KBM-7 (cell line): ENCODE measurements at regions not wholly inside any gene's neighbourhood (a gene's known extent, or its start where the extent isn't known, plus 50 kb on each side); places are given as distances from the start of the nearest gene placed in this dataset.

Experiments
- DNase-seq: peaks from one replicate; pipeline ENCODE4 v3.0.0-alpha.2; 2015
- in situ Hi-C: fragments of 300-500 bp; cut with MboI; formaldehyde crosslinking; loops from 2 replicates; pipeline ENCODE4 v1.14.3; 2020; ENCODE audit warnings: low sequenced_read_pairs, low pct_unique_long_range_greater_than_20kb, mixed read lengths

DNA sequence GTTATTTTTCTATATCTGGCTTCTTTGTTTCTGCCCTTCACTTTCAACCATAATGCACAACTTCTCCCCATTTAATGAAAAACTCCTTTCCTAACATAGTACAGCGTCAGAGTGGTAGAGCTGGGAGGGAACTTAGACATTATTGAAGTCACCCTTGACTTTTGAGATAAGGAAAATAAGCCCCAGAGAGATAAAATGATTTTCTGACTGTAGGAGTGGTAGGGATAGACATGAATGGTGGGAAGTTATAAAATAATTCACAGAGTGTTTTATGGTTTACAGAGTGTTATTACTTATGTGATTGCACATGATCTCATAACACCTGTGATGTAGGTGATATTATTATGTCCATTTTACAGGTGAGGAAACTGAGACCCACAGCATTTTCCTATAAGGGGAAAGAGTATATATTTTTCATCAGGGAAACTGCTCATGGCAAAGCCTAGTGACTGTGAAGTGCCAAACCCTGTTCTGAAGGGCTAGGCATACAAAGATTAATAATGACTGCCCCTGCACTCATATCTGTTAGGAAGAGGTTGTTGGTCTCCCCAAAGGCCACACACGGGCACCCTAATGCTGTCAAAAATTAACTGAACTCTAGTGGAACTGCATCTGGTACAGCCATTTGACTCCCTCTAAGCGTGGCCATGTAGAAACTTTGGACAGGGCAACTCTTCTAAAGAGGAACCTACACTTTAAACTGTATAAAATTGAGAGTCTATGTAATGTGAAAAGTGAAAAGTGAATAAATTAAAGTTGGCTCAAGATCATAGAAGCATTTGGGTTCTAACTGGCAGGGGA is 61.1 kb upstream of the PICALM start:
- no peak for DNase-seq
- in situ Hi-C loops, result no loop called here

DNA sequence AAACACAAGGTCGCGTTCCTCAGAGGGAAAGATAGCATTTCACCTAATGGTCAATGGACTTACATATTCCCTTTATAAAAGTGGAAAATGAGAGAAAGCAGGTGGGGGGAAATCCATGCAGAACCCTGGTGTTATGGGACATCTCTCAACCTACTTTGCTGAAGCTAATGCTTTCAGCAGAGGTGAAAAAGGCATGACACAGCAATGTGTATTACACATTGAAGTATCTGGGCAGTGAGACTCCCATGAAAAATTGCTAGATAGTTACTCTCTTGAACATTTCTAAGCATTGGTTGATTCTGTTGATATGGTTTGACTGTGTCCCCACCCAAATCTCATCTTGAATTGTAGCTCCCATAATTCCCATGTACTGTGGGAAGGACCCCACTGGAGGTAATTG is 60.0 kb upstream of the PICALM start:
- in situ Hi-C loops, result no loop called here
- DNase-seq, result no peak

DNA sequence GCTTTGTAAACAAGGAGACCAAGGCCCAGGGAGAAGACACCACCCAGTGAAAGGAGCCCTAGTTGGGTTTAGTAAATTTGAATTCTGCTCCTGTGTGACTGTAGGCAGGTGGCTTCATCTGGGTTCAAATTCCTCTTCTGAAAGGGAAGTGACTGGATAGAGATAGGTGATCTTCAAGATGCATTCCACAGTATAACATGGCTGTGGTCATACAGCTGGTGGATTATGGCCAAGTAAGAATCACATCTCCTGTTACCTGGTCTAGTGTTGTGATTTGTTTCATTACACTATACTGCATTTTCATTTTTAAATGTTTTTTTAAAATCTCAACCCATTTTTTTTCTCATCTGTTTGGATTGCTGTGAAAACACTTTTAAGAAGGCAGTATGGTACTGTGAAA is 58.0 kb upstream of the PICALM start:
- DNase-seq, result no peak

DNA sequence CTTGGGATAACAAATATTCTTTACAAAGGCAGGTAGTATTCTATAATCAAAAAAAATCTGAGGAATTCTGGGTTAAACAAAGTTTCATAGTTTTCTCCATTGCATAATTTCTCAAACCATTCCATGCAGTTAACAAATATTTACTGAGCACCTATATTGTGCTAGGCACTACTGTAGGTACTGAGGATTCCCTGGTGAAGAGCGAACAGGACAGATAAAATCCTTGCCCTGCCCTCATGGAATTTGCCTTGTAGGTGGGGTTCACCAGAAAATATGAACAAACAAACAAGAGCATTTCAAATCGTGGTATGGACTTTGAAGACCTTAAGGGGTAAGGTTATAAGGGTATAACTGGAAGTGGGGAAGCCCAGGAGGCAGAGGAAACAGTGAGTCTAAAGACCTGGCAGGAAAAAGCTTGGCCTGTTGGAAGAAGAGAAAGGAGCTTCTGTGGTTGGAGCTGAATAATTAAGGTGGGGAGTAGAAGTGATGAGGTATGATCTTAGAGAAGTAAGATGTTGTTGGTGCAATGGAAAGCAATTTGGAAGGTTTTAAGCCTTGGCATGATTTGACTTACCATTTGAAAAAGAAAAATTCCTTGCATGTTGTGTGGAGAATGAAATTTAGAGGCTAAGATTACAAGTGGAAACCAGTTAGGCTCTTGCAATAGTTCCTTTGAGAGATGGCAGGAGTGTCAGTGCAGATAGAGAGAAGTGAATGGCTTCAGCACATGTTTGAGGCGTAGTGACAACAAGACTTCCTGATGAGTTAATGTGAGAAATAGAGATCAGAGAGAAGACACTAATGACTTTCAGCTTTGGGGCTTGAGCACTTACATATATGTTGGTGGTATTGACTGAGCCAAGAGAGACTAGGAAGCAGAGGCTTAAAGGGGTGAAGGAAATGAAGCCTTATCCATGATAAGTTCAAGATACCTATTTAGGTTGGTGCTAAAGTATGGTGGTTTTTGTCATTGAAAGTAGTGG is 55.7 kb upstream of the PICALM start:
- in situ Hi-C loops, result no loop called here
- DNase-seq, result no peak

More for the DNA sequence above, 58.0 kb upstream of the PICALM start:
- in situ Hi-C loops, result no loop called here

DNA sequence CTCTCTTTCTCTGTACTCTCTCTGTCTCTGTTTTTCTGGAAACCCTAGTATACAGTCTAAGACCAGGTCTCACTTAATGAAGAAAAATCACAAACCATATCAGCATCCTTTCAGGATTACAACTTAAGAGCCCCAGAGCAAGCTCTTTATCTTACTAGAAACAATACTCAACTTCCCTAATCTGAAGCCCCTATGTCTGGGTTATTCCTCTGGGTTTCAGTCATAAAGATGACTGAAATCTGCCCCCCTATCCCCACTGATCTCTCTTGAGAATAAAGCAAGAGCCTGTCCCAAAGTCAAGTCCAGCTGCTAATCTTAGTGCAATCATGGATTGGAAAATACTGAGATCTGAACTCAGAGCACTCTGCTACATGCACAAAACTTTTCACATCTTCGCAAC is 53.9 kb upstream of the PICALM start:
- DNase-seq, result no peak
- in situ Hi-C loops, result no loop called here

DNA sequence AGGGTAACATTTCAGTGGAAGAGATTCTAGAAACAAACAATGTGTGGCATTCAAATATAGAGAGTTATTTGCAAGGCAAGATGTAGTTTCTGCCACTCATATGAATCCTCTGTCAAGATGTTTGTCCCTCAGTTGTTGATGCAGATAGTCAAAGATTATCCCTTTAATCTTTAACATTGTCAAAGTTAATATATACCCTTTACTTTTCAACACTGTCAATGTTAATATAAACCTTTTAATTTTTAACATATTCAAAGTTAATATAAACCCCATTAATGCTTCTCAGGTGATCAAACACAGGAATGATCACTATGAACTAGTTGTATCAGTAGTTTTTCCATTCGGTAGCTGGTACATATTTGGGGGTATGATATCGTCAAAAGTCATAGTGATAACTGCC is 51.9 kb upstream of the PICALM start:
- in situ Hi-C loops, result no loop called here
- no peak for DNase-seq

DNA sequence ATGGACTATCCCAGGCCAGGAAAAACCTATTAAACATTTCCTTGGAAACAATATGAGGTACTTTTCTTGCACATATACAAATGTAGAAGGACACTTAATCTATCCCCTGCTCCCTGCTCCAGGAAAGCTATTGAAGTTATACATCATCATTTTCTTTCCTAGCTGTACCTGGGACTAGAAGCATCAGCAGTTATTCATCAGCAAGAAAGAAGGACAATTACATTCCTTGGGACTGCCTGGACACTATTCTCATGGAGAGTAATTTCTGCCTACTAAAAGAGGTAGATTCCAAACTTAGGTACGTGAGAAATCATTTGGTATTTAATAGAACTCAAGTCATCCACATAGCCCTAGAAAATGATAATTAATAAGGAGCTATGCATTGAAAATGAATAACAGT is 51.0 kb upstream of the PICALM start:
- in situ Hi-C loops, result no loop called here
- DNase-seq, result no peak

DNA sequence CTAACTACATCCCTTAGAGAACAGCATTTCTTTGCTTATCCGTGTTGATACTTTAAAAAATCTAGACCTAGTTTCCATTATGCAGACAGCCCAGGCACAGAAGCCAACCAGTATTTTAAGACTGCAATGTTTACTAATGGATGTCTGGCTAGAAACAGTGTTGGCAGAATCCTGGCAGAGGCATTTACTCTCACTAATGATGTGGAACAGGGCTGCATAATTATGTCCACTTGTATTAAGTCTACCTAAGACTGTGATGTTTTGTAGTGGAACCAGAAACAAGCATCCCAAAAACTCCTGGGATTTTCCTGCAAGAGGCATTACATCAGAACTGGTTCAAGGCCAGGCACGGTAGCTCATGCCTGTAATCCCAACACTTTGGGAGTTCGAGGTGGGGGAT is 50.2 kb upstream of the PICALM start:
- DNase-seq, result no peak
- in situ Hi-C loops, result no loop called here
